HPDE6-E6E7 (cell line): ENCODE measurements at regions not wholly inside any gene's neighbourhood (a gene's known extent, or its start where the extent isn't known, plus 50 kb on each side); places are given as distances from the start of the nearest gene placed in this dataset.

ENCODE experiments used
- DNase-seq: peaks from one replicate; pipeline ENCODE4 v3.0.0; 2011; ENCODE audit warnings: missing footprints; ENCODE audit errors: extremely low spot score

GRCh38 chr10:58014436-58014835 is 253.3 kb downstream of the IPMK start:
- no peak for DNase-seq

- DNase-seq: no peak
Observed at GRCh38 chr10:58013406-58013805, 254.3 kb downstream of the IPMK start.

- DNase-seq: no peak
Observed at GRCh38 chr10:58010073-58010702, 257.5 kb downstream of the IPMK start.

GRCh38 chr10:58003945-58004344 is 263.7 kb downstream of the IPMK start:
- DNase-seq: no peak

- DNase-seq: no peak
Observed at GRCh38 chr10:58001159-58001558, 266.5 kb downstream of the IPMK start.

- no peak for DNase-seq
Observed at GRCh38 chr10:57996536-57996935, 271.2 kb downstream of the IPMK start.

GRCh38 chr10:57993302-57993701 is 274.4 kb downstream of the IPMK start:
- no peak for DNase-seq

GRCh38 chr10:57992321-57993077 is 275.2 kb downstream of the IPMK start:
- peak; percentile 29 for DNase-seq

- no peak for DNase-seq
Observed at GRCh38 chr10:57988964-57989363, 278.7 kb downstream of the IPMK start.

GRCh38 chr10:57987055-57987721 is 280.5 kb downstream of the IPMK start:
- DNase-seq: no peak

GRCh38 chr10:57986422-57986821 is 281.3 kb downstream of the IPMK start:
- DNase-seq: no peak

GRCh38 chr10:57983281-57983791 is 284.4 kb downstream of the IPMK start:
- no peak for DNase-seq

- no peak for DNase-seq
Observed at GRCh38 chr10:57982091-57982490, 285.6 kb downstream of the IPMK start.

GRCh38 chr10:57979956-57980355 is 287.7 kb downstream of the IPMK start:
- no peak for DNase-seq

GRCh38 chr10:57979491-57979890 is 288.2 kb downstream of the IPMK start:
- DNase-seq: no peak

GRCh38 chr10:57977262-57977661 is 290.4 kb downstream of the IPMK start:
- DNase-seq: no peak

GRCh38 chr10:57973451-57973850 is 294.2 kb downstream of the IPMK start:
- no peak for DNase-seq

- no peak for DNase-seq
Observed at GRCh38 chr10:57972783-57973182, 294.9 kb downstream of the IPMK start.

GRCh38 chr10:57968328-57969016 is 299.2 kb downstream of the IPMK start:
- no peak for DNase-seq

- no peak for DNase-seq
Observed at GRCh38 chr10:57964351-57964750, 303.3 kb downstream of the IPMK start.

GRCh38 chr10:57963546-57963945 is 304.1 kb downstream of the IPMK start:
- DNase-seq: no peak

- DNase-seq: no peak
Observed at GRCh38 chr10:57962839-57963238, 304.9 kb downstream of the IPMK start.
